H1 (cell line): ENCODE measurements at regions not wholly inside any gene's neighbourhood (a gene's known extent, or its start where the extent isn't known, plus 50 kb on each side); places are given as distances from the start of the nearest gene placed in this dataset.

Experiments used
- CTCF ChIA-PET: fragments of 300-600 bp; sonication (Branson Sonifier 250); formaldehyde crosslinking; loops from one replicate; lab custom pipeline; 2021; ENCODE audit not compliant: partially characterized antibody; lab: Charles Lee
- POLR2A ChIA-PET: fragments of 300-600 bp; sonication (Branson Sonifier 250); formaldehyde crosslinking; loops from one replicate; lab custom pipeline; 2021; ENCODE audit warnings: inconsistent platforms; ENCODE audit not compliant: partially characterized antibody; lab: Charles Lee
- DNase-seq, 2 experiments: peaks; one replicate each; pipeline versions ENCODE4 v3.0.0 to v3.0.0-alpha.2; 2010 to 2022; ENCODE audit warnings: low spot score in 2 of 2, low read depth in 1 of 2, mixed read lengths in 1 of 2
- FAIRE-seq: peaks from 2 replicates; lab custom pipeline; 2011; peaks lifted over from hg19 to GRCh38; lab: Jason Lieb, UNC
- H2AFZ ChIP-seq: 2 replicates; pipeline ENCODE4 v1.8.1; 2012; ENCODE audit warnings: low read length, inconsistent platforms
- H2AK5ac ChIP-seq: 2 replicates; pipeline ENCODE4 v1.6.1; 2013; ENCODE audit warnings: low read depth, low read length
- H2BK120ac ChIP-seq: replicated peaks from 2 replicates; pipeline ENCODE3; 2013; ENCODE audit warnings: low read depth, low read length, inconsistent platforms
- H2BK12ac ChIP-seq: 2 replicates; pipeline ENCODE4 v1.6.1; 2013; ENCODE audit warnings: low read depth, low read length
- H2BK15ac ChIP-seq: 2 replicates; pipeline ENCODE4 v1.6.1; 2013; ENCODE audit warnings: low read length
- H2BK20ac ChIP-seq: 2 replicates; pipeline ENCODE4 v1.6.1; 2013; ENCODE audit warnings: low read length
- H2BK5ac ChIP-seq: 2 replicates; pipeline ENCODE4 v1.6.1; 2013; ENCODE audit warnings: low read depth, low read length
- H3K14ac ChIP-seq: 2 replicates; pipeline ENCODE4 v1.6.1; 2013; ENCODE audit warnings: inconsistent platforms; ENCODE audit not compliant: insufficient read length
- H3K18ac ChIP-seq: 2 replicates; pipeline ENCODE4 v1.6.1; 2013; ENCODE audit warnings: low read length; ENCODE audit errors: extremely low read depth
- H3K23ac ChIP-seq: 2 replicates; pipeline ENCODE4 v1.6.1; 2013; ENCODE audit warnings: inconsistent platforms; ENCODE audit not compliant: insufficient read length
- H3K23me2 ChIP-seq: 2 replicates; pipeline ENCODE4 v1.6.1; 2013; ENCODE audit warnings: low read depth, low read length
- H3K27ac ChIP-seq: 2 replicates; pipeline ENCODE4 v1.6.1; 2011; ENCODE audit warnings: low read depth, low read length, inconsistent platforms
- H3K27me3 ChIP-seq, 4 experiments: replicated peaks in 1 of 4; 1 replicate in 1 of 4; 2 replicates in 3 of 4; pipeline versions ENCODE4 v1.6.1 to v1.8.1; 2011 to 2013; ENCODE audit warnings: low read length in 3 of 4, mild to moderate bottlenecking in 3 of 4, inconsistent platforms in 2 of 4, mixed read lengths in 2 of 4, moderate library complexity in 1 of 4; ENCODE audit not compliant: control insufficient read depth in 3 of 4, insufficient read depth in 3 of 4; ENCODE audit errors: extremely low read depth in 1 of 4
- H3K36me3 ChIP-seq, 4 experiments: 2 replicates each; pipeline versions ENCODE4 v1.6.1 to v1.8.1; 2011 to 2013; ENCODE audit warnings: mild to moderate bottlenecking in 4 of 4, low read length in 3 of 4, moderate library complexity in 2 of 4, control low read depth in 1 of 4, inconsistent platforms in 1 of 4; ENCODE audit not compliant: insufficient read depth in 4 of 4, control insufficient read depth in 2 of 4
- H3K4ac ChIP-seq: replicated peaks from 2 replicates; pipeline ENCODE3; 2013; ENCODE audit warnings: low read length, low read depth, mixed read lengths, inconsistent platforms; ENCODE audit not compliant: insufficient read length
- H3K4me1 ChIP-seq, 4 experiments: replicated peaks in 1 of 4; 1 replicate in 1 of 4; 2 replicates in 3 of 4; pipeline versions ENCODE4 v1.6.1 to v1.8.1; 2011 to 2013; ENCODE audit warnings: low read length in 3 of 4, inconsistent platforms in 2 of 4, mixed read lengths in 1 of 4; ENCODE audit not compliant: insufficient read depth in 4 of 4, control insufficient read depth in 3 of 4
- H3K4me2 ChIP-seq, 2 experiments: 2 replicates each; pipeline versions ENCODE4 v1.6.1 to v1.8.1; 2011 to 2013; ENCODE audit warnings: low read depth in 2 of 2, low read length in 2 of 2, control low read depth in 1 of 2, inconsistent platforms in 1 of 2, mild to moderate bottlenecking in 1 of 2; ENCODE audit not compliant: insufficient read depth in 1 of 2
- H3K4me3 ChIP-seq, 4 experiments: fragments of 200-600, 300-600 bp in 1 of 4; sonication (generic), shearing (Covaris generic), sonication (Bioruptor Twin) in 1 of 4; 2 replicates each; pipeline versions ENCODE4 v1.5.1 to v1.8.1; 2011 to 2016; ENCODE audit warnings: low read length in 4 of 4, low read depth in 3 of 4, control low read depth in 2 of 4, inconsistent platforms in 2 of 4, mild to moderate bottlenecking in 2 of 4, mixed read lengths in 1 of 4, moderate library complexity in 1 of 4; ENCODE audit not compliant: insufficient read depth in 2 of 4; ENCODE audit errors: extremely low read depth in 1 of 4
- H3K56ac ChIP-seq: replicated peaks from 2 replicates; pipeline ENCODE3; 2013; ENCODE audit warnings: low read depth, mild to moderate bottlenecking, mixed read lengths, low read length, inconsistent platforms; ENCODE audit not compliant: insufficient read length
- H3K79me1 ChIP-seq: 2 replicates; pipeline ENCODE4 v1.6.1; 2013; ENCODE audit warnings: low read depth, low read length, control low read depth
- H3K79me2 ChIP-seq, 2 experiments: 2 replicates each; pipeline versions ENCODE4 v1.6.1 to v1.8.1; 2012 to 2013; ENCODE audit warnings: low read length in 2 of 2, mild to moderate bottlenecking in 2 of 2, inconsistent platforms in 1 of 2; ENCODE audit not compliant: insufficient read depth in 2 of 2, control insufficient read depth in 1 of 2
- H3K9ac ChIP-seq, 4 experiments: replicated peaks in 1 of 4; 1 replicate in 1 of 4; 2 replicates in 3 of 4; pipeline versions ENCODE4 v1.6.1 to v1.8.1; 2011 to 2013; ENCODE audit warnings: low read depth in 3 of 4, low read length in 3 of 4, control low read depth in 2 of 4, mild to moderate bottlenecking in 2 of 4, moderate library complexity in 2 of 4, inconsistent platforms in 1 of 4; ENCODE audit errors: extremely low read depth in 1 of 4
- H3K9me3 ChIP-seq, 2 experiments: 2 replicates each; pipeline versions ENCODE4 v1.6.1 to v1.8.1; 2012 to 2013; ENCODE audit warnings: mild to moderate bottlenecking in 2 of 2, moderate library complexity in 2 of 2, control low read depth in 1 of 2, inconsistent platforms in 1 of 2, low read depth in 1 of 2, low read length in 1 of 2, mixed read lengths in 1 of 2; ENCODE audit not compliant: insufficient read depth in 2 of 2
- H4K20me1 ChIP-seq, 2 experiments: replicated peaks in 1 of 2; 2 replicates each; pipeline versions ENCODE3 to v1.8.1; 2011 to 2013; ENCODE audit warnings: inconsistent platforms in 2 of 2, low read length in 2 of 2, mild to moderate bottlenecking in 1 of 2; ENCODE audit not compliant: insufficient read depth in 2 of 2, control insufficient read depth in 1 of 2
- H4K5ac ChIP-seq: 2 replicates; pipeline ENCODE4 v1.6.1; 2013; ENCODE audit warnings: low read length, low read depth, mixed read lengths, inconsistent platforms; ENCODE audit not compliant: insufficient read length
- H4K8ac ChIP-seq: 2 replicates; pipeline ENCODE4 v1.8.0; 2013; ENCODE audit warnings: mild to moderate bottlenecking, moderate library complexity, low read length, inconsistent platforms; ENCODE audit not compliant: insufficient read depth; ENCODE audit errors: extremely low read depth
- H4K91ac ChIP-seq: replicated peaks from 2 replicates; pipeline ENCODE3; 2013; ENCODE audit warnings: low read length, mixed read lengths, inconsistent platforms; ENCODE audit not compliant: insufficient read length
- CEBPB ChIP-seq: IDR thresholded peaks from 2 replicates; pipeline ENCODE4 v1.6.1; 2012; ENCODE audit warnings: low read depth, low read length
- CHD1 ChIP-seq: IDR thresholded peaks from 2 replicates; pipeline ENCODE4 v1.6.1; 2012; ENCODE audit warnings: low read depth, low read length, improper control_type of control experiment
- E2F6 ChIP-seq: IDR thresholded peaks from 2 replicates; pipeline ENCODE4 v1.6.1; 2012; ENCODE audit warnings: inconsistent platforms
- FOSL1 ChIP-seq: IDR thresholded peaks from 2 replicates; pipeline ENCODE4 v1.6.1; 2011; ENCODE audit warnings: mild to moderate bottlenecking, low read depth, low read length, moderate library complexity; ENCODE audit not compliant: insufficient read depth
- GABPA ChIP-seq: IDR thresholded peaks from 2 replicates; pipeline ENCODE4 v1.6.1; 2011; ENCODE audit warnings: mild to moderate bottlenecking, low read length, moderate library complexity, borderline replicate concordance; ENCODE audit not compliant: insufficient read depth
- KDM4A ChIP-seq: IDR thresholded peaks from one replicate; pipeline ENCODE4 v1.7.1; 2012; ENCODE audit warnings: low read depth, mild to moderate bottlenecking, moderate library complexity, low read length, inconsistent platforms; ENCODE audit not compliant: severe bottlenecking
- SIN3A ChIP-seq, 2 experiments: IDR thresholded peaks in 1 of 2; conservative IDR thresholded peaks in 1 of 2; 2 replicates each; pipeline ENCODE4 v1.6.1; 2011 to 2012; ENCODE audit warnings: low read length in 2 of 2, improper control_type of control experiment in 1 of 2, low read depth in 1 of 2, mild to moderate bottlenecking in 1 of 2
- SIRT6 ChIP-seq: IDR thresholded peaks from one replicate; pipeline ENCODE4 v1.7.1; 2012; ENCODE audit warnings: low read length, inconsistent platforms
- SRF ChIP-seq: IDR thresholded peaks from 2 replicates; pipeline ENCODE4 v1.6.1; 2011; ENCODE audit warnings: mild to moderate bottlenecking, low read depth, low read length, moderate library complexity
- SUZ12 ChIP-seq: fragments of 200-600 bp; sonication (generic); IDR thresholded peaks from 2 replicates; pipeline ENCODE4 v1.6.1; 2012; ENCODE audit warnings: mild to moderate bottlenecking, inconsistent platforms, low read length, moderate library complexity, mixed read lengths
- TAF1 ChIP-seq: IDR thresholded peaks from 2 replicates; pipeline ENCODE4 v1.6.1; 2011; ENCODE audit warnings: mild to moderate bottlenecking, low read depth, low read length
- TBP ChIP-seq: IDR thresholded peaks from 2 replicates; pipeline ENCODE4 v1.6.1; 2011; ENCODE audit warnings: low read depth, low read length, improper control_type of control experiment
- YY1 ChIP-seq: IDR thresholded peaks from 2 replicates; pipeline ENCODE4 v1.6.1; 2011; ENCODE audit warnings: low read depth, mild to moderate bottlenecking, low read length
- ZNF274 ChIP-seq: IDR thresholded peaks from 2 replicates; pipeline ENCODE4 v1.7.0; 2012; ENCODE audit warnings: low read length, borderline replicate concordance; ENCODE audit errors: extremely low read depth
- WGBS, 2 experiments: shearing (Covaris generic) in 1 of 2; methylation state at CpG; one replicate each; pipeline versions ENCODE4 v1.1.6 to v1.1.7; 2013 to 2015; ENCODE audit warnings: low lambda C conversion rate in 2 of 2, mixed read lengths in 2 of 2, inconsistent platforms in 1 of 2, low coverage in 1 of 2, missing lambda C conversion rate in 1 of 2; ENCODE audit not compliant: insufficient replicate concordance in 2 of 2, insufficient coverage in 1 of 2, insufficient read length in 1 of 2; ENCODE audit errors: extremely low coverage in 1 of 2, missing lambda C conversion rate in 1 of 2; 5-methylcytosine and 5-hydroxymethylcytosine counted together

- Histone ChIP-seq H3K27ac (no peak overlapping the region), H2BK5ac (no peak overlapping the region), H4K8ac (no peak overlapping the region), H4K91ac (no peak overlapping the region), H3K4me2 (no peak overlapping the region), H3K14ac (no peak overlapping the region), H3K23me2 (no peaks in the 10 kb centered on the region), H3K23ac (no peak overlapping the region), H2AFZ (no peak overlapping the region), H3K4me3 (no peak overlapping the region), H4K20me1 (peaks cover 0 to 1% of the 10 kb centered on the region in 2 experiments), H3K27me3 (no peaks in the 10 kb centered on the region), H3K36me3 (no peaks in the 10 kb centered on the region), H3K9me3 (no peaks in the 10 kb centered on the region), H4K5ac (no peak overlapping the region), H3K9ac (no peak overlapping the region), H3K4me1 (peaks cover 0 to 4% (median 0%) of the 10 kb centered on the region in 4 experiments; a peak in 2 of 7 replicates), H2BK20ac (no peak overlapping the region), H2BK15ac (no peak overlapping the region), H3K79me2 (no peaks in the 10 kb centered on the region), H2AK5ac (no peak overlapping the region), H3K79me1 (no peaks in the 10 kb centered on the region), H2BK120ac (no peak overlapping the region), H3K56ac (no peak overlapping the region), H3K4ac (peak overlapping the region; percentile 67), H2BK12ac (no peak overlapping the region), H3K18ac (no peak overlapping the region)
- no peak for FAIRE-seq
- CTCF ChIA-PET, result interaction anchor here (1.2 to 1.6 kb wide), 3 partner anchors 11 to 104 kb away, joined by 3 to 6 read pairs (median 3); no protein-coding TSS in a partner anchor
- POLR2A ChIA-PET, result no interaction called here
- 81% methylated on average over 4 of the region's 4 CpGs; no CpG with 5 or more reads in 1 of the 2 experiments for WGBS, 2 experiments
- no peak for DNase-seq
- TF ChIP-seq TAF1 (no peak), FOSL1 (no peak), SIRT6 (no peak), CEBPB (no peak), SIN3A (conservative IDR thresholded peaks at IDR 0.05 in 1 of 2, IDR thresholded peaks at IDR 0.05 in 1 of 2; ENCODE audit: low read depth in 1 of 2, low read length in 2 of 2) (no peak), ZNF274 (no peak), SUZ12 (no peak), TBP (no peak), CHD1 (no peak), GABPA (no peak), E2F6 (no peak), KDM4A (no peak), SRF (no peak), YY1 (no peak)
These were observed 101.8 kb upstream of the RET start for GRCh38 chr10:42975005-42975493.
